Mammary epithelial cell (primary cell): ENCODE measurements at regions not wholly inside any gene's neighbourhood (a gene's known extent, or its start where the extent isn't known, plus 50 kb on each side); places are given as distances from the start of the nearest gene placed in this dataset.

Source experiments
- CTCF ChIP-seq, 2 donors: IDR thresholded peaks in 1 of 2; conservative IDR thresholded peaks in 1 of 2; 2 replicates each; pipeline ENCODE4 v1.5.1; 2011 to 2012; ENCODE audit warnings: inconsistent platforms in 2 of 2, low read length in 2 of 2, mild to moderate bottlenecking in 2 of 2, control low read depth in 1 of 2, low read depth in 1 of 2; ENCODE audit not compliant: insufficient read depth in 1 of 2; ENCODE audit errors: extremely low read depth in 1 of 2
- EZH2 ChIP-seq: IDR thresholded peaks from 2 replicates; pipeline ENCODE4 v1.6.1; 2012; ENCODE audit warnings: low read length, inconsistent platforms, borderline replicate concordance

- TF ChIP-seq CTCF (conservative IDR thresholded peaks at IDR 0.05 in 1 of 2, IDR thresholded peaks at IDR 0.05 in 1 of 2; ENCODE audit: extremely low read depth in 1 of 2, insufficient read depth in 1 of 2, low read depth in 1 of 2, low read length in 2 of 2): no peak
- TF ChIP-seq EZH2: no peak
These were observed 79.9 kb upstream of the KCNA1 start for GRCh38 chr12:4829793-4830162.
